Neuronal stem cell (in vitro differentiated cells): ENCODE measurements at regions not wholly inside any gene's neighbourhood (a gene's known extent, or its start where the extent isn't known, plus 50 kb on each side); places are given as distances from the start of the nearest gene placed in this dataset.
"Not testable (repeated sequence)": the region's sequence is repeated elsewhere in the genome, so short reads cannot be mapped to it uniquely, and the experiment has no call there.

Experiments used
- DNase-seq: peaks from one replicate; pipeline ENCODE4 v3.0.0-alpha.2; 2013; ENCODE audit warnings: low spot score
- H2AFZ ChIP-seq: one replicate; pipeline ENCODE4 v1.6.1; 2013; ENCODE audit warnings: mild to moderate bottlenecking, low read length, inconsistent platforms
- H2AK5ac ChIP-seq: 2 replicates; pipeline ENCODE4 v1.6.1; 2013; ENCODE audit warnings: low read depth, mild to moderate bottlenecking, inconsistent platforms, low read length, moderate library complexity, mixed read lengths
- H2BK120ac ChIP-seq: 2 replicates; pipeline ENCODE4 v1.6.1; 2013; ENCODE audit warnings: low read depth, mild to moderate bottlenecking, inconsistent platforms, low read length, moderate library complexity, mixed read lengths
- H2BK12ac ChIP-seq: one replicate; pipeline ENCODE4 v1.6.1; 2013; ENCODE audit warnings: low read length, inconsistent platforms
- H2BK15ac ChIP-seq: 2 replicates; pipeline ENCODE4 v1.6.1; 2013; ENCODE audit warnings: mild to moderate bottlenecking, low read length, inconsistent platforms, mixed read lengths
- H2BK5ac ChIP-seq: one replicate; pipeline ENCODE4 v1.6.1; 2013; ENCODE audit warnings: inconsistent platforms, mild to moderate bottlenecking, low read length, moderate library complexity
- H3K14ac ChIP-seq: one replicate; pipeline ENCODE4 v1.6.1; 2013; ENCODE audit warnings: low read length, inconsistent platforms
- H3K18ac ChIP-seq: 2 replicates; pipeline ENCODE4 v1.6.1; 2013; ENCODE audit warnings: low read length, inconsistent platforms
- H3K23ac ChIP-seq: 2 replicates; pipeline ENCODE4 v1.6.1; 2013; ENCODE audit warnings: low read depth, mild to moderate bottlenecking, mixed read lengths, low read length, inconsistent platforms; ENCODE audit not compliant: poor library complexity
- H3K27ac ChIP-seq: replicated peaks from 3 replicates; pipeline ENCODE4 v1.5.1; 2013; ENCODE audit warnings: low read length, inconsistent platforms
- H3K27me3 ChIP-seq, 3 experiments: 2 replicates each; pipeline ENCODE4 v1.6.1; 2013; ENCODE audit warnings: low read length in 3 of 3, mild to moderate bottlenecking in 2 of 3, inconsistent platforms in 1 of 3, low read depth in 1 of 3, mixed read lengths in 1 of 3, moderate library complexity in 1 of 3; ENCODE audit not compliant: control insufficient read depth in 3 of 3, insufficient read depth in 3 of 3
- H3K36me3 ChIP-seq, 2 donors: replicated peaks in 1 of 2; 2 replicates each; pipeline ENCODE4 v1.6.1; 2013; ENCODE audit warnings: low read length in 2 of 2; ENCODE audit not compliant: control insufficient read depth in 2 of 2, insufficient read depth in 2 of 2
- H3K4ac ChIP-seq: 2 replicates; pipeline ENCODE4 v1.6.1; 2013; ENCODE audit warnings: inconsistent platforms, mild to moderate bottlenecking, low read length, moderate library complexity
- H3K4me1 ChIP-seq, 2 donors: 1 replicate in 1 of 2; 2 replicates in 1 of 2; pipeline ENCODE4 v1.6.1; 2013; ENCODE audit warnings: low read length in 2 of 2, low read depth in 1 of 2; ENCODE audit not compliant: control insufficient read depth in 2 of 2, insufficient read depth in 1 of 2
- H3K4me2 ChIP-seq: one replicate; pipeline ENCODE4 v1.6.1; 2013; ENCODE audit warnings: mild to moderate bottlenecking, low read length, inconsistent platforms; ENCODE audit not compliant: insufficient read depth, poor library complexity, severe bottlenecking
- H3K4me3 ChIP-seq, 2 donors: 2 replicates each; pipeline ENCODE4 v1.5.1; 2013; ENCODE audit warnings: low read length in 2 of 2, mild to moderate bottlenecking in 2 of 2, inconsistent platforms in 1 of 2, moderate library complexity in 1 of 2
- H3K79me1 ChIP-seq: one replicate; pipeline ENCODE4 v1.6.1; 2013; ENCODE audit warnings: low read depth, mild to moderate bottlenecking, inconsistent platforms, low read length, moderate library complexity
- H3K9ac ChIP-seq: one replicate; pipeline ENCODE4 v1.6.1; 2013; ENCODE audit warnings: mild to moderate bottlenecking, low read depth, low read length, inconsistent platforms; ENCODE audit not compliant: poor library complexity
- H3K9me3 ChIP-seq, 2 donors: replicated peaks in 1 of 2; 2 replicates each; pipeline versions ENCODE3 to v1.6.1; 2013; ENCODE audit warnings: low read length in 2 of 2, mild to moderate bottlenecking in 2 of 2, inconsistent platforms in 1 of 2, low read depth in 1 of 2, mixed read lengths in 1 of 2, moderate library complexity in 1 of 2; ENCODE audit not compliant: control insufficient read depth in 2 of 2, insufficient read depth in 1 of 2
- H4K8ac ChIP-seq: one replicate; pipeline ENCODE4 v1.6.1; 2013; ENCODE audit warnings: low read depth, mild to moderate bottlenecking, inconsistent platforms, low read length, moderate library complexity
- H4K91ac ChIP-seq: one replicate; pipeline ENCODE4 v1.6.1; 2013; ENCODE audit warnings: low read length, low read depth, mild to moderate bottlenecking, inconsistent platforms; ENCODE audit not compliant: poor library complexity
- WGBS, 2 donors: extraction: QIAGEN DNeasy Blood & Tissue Kit; methylation state at CpG; one replicate each; pipeline ENCODE4 v1.1.7; 2013; ENCODE audit warnings: missing lambda C conversion rate in 2 of 2, mixed read lengths in 1 of 2; ENCODE audit not compliant: insufficient read length in 2 of 2, insufficient replicate concordance in 1 of 2; ENCODE audit errors: extremely low coverage in 2 of 2; 5-methylcytosine and 5-hydroxymethylcytosine counted together

DNA sequence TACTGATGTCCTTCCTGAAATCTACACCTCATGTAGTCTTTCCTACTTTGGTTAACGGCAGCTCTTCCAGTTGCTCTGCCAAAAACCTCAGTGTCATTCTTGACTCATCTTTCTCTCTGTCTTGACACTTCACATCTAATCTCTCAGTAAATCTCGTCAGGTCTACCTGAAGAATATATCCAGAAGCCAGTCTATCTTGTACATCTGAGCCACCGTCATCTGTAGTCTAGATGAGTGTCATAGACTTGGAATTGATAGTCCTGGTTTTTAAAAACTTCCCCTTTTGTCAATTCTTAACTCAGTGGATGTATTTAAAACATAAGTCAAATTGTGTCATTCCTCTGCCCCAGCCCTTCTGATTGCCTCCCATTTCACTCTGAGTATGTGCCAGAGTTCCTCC lies 90.6 kb downstream of the CCDC74A start:
- not testable (repeated sequence) for H3K79me1 ChIP-seq, H3K14ac ChIP-seq, H3K4me1 ChIP-seq, H3K9ac ChIP-seq, H3K23ac ChIP-seq, H3K4me3 ChIP-seq, H2AFZ ChIP-seq, H2BK5ac ChIP-seq, DNase-seq, H3K4ac ChIP-seq, H3K9me3 ChIP-seq, H2BK15ac ChIP-seq, H3K27ac ChIP-seq, H2BK12ac ChIP-seq, H2AK5ac ChIP-seq, H2BK120ac ChIP-seq, H4K8ac ChIP-seq, H4K91ac ChIP-seq, H3K4me2 ChIP-seq, H3K18ac ChIP-seq, H3K36me3 ChIP-seq, H3K27me3 ChIP-seq
- no CpG with 5 or more reads among the region's 3 CpGs for WGBS, 2 donors

GRCh38 chr2:131622874-131623273 lies 95.2 kb downstream of the CCDC74A start:
- H3K14ac ChIP-seq, H4K8ac ChIP-seq, H3K27me3 ChIP-seq, H3K79me1 ChIP-seq, H3K4me3 ChIP-seq, H3K4me1 ChIP-seq, H4K91ac ChIP-seq, H3K9ac ChIP-seq, H2BK5ac ChIP-seq, H2BK120ac ChIP-seq, H3K36me3 ChIP-seq, H3K27ac ChIP-seq, H3K4ac ChIP-seq, H2AFZ ChIP-seq, H2BK12ac ChIP-seq, H3K9me3 ChIP-seq, DNase-seq, H2AK5ac ChIP-seq, H3K23ac ChIP-seq, H3K18ac ChIP-seq, H2BK15ac ChIP-seq, H3K4me2 ChIP-seq: not testable (repeated sequence)
- no CpG with 5 or more reads among the region's 2 CpGs for WGBS, 2 donors

GRCh38 chr2:131626011-131626410 lies 98.3 kb downstream of the CCDC74A start:
- not testable (repeated sequence) for DNase-seq, H3K9ac ChIP-seq, H3K36me3 ChIP-seq, H2BK15ac ChIP-seq, H4K8ac ChIP-seq, H3K14ac ChIP-seq, H4K91ac ChIP-seq, H2BK5ac ChIP-seq, H3K4ac ChIP-seq, H3K4me3 ChIP-seq, H2AK5ac ChIP-seq, H3K79me1 ChIP-seq, H3K18ac ChIP-seq, H2AFZ ChIP-seq, H3K27me3 ChIP-seq, H2BK120ac ChIP-seq, H2BK12ac ChIP-seq, H3K4me1 ChIP-seq, H3K23ac ChIP-seq, H3K9me3 ChIP-seq, H3K4me2 ChIP-seq, H3K27ac ChIP-seq
- WGBS, 2 donors: no CpG with 5 or more reads among the region's 10 CpGs

DNA sequence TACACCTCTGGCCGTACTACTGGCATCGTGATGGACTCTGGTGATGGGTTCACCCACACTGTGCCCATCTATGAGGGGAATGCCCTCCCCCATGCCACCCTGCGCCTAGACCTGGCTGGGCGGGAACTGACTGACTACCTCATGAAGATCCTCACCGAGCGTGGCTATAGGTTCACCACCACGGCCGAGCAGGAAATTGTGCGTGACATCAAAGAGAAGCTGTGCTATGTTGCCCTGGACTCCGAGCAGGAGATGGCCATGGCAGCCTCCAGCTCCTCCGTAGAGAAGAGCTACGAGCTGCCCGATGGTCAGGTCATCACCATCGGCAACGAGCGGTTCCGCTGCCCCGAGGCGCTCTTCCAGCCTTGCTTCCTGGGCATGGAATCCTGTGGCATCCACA lies 98.9 kb downstream of the CCDC74A start:
- not testable (repeated sequence) for H3K23ac ChIP-seq, DNase-seq, H3K4me2 ChIP-seq, H3K14ac ChIP-seq, H2BK5ac ChIP-seq, H3K18ac ChIP-seq, H3K4ac ChIP-seq, H2AK5ac ChIP-seq, H3K9me3 ChIP-seq, H3K27me3 ChIP-seq, H2BK120ac ChIP-seq, H4K8ac ChIP-seq, H4K91ac ChIP-seq, H2BK15ac ChIP-seq, H3K9ac ChIP-seq, H3K4me1 ChIP-seq, H3K36me3 ChIP-seq, H3K4me3 ChIP-seq, H3K27ac ChIP-seq, H3K79me1 ChIP-seq, H2BK12ac ChIP-seq, H2AFZ ChIP-seq
- no CpG with 5 or more reads among the region's 19 CpGs for WGBS, 2 donors
